ENCODE measurements at regions not wholly inside any gene's neighbourhood (a gene's known extent, or its start where the extent isn't known, plus 50 kb on each side); places are given as distances from the start of the nearest gene placed in this dataset.

- TF ChIP-seq CTCF (conservative IDR thresholded peaks at IDR 0.05; ENCODE audit: low read depth, low read length): no peak
- TF ChIP-seq MXI1 (IDR thresholded peaks at IDR 0.05; ENCODE audit: borderline replicate concordance, low read depth, low read length): no peak
- TF ChIP-seq RAD21 (IDR thresholded peaks at IDR 0.05; ENCODE audit: low read length): no peak
- no peak for TF ChIP-seq CHD1 (IDR thresholded peaks at IDR 0.05; ENCODE audit: low read depth, low read length)
- no peak for TF ChIP-seq RFX5 (IDR thresholded peaks at IDR 0.05; ENCODE audit: low read depth, low read length)
- no peak for TF ChIP-seq POLR2A (IDR thresholded peaks at IDR 0.05; ENCODE audit: low read depth, low read length)
- TF ChIP-seq FOS (IDR thresholded peaks at IDR 0.05; ENCODE audit: low read depth, low read length): no peak
- no peak for TF ChIP-seq CEBPB (IDR thresholded peaks at IDR 0.05; ENCODE audit: low read depth, low read length)
- TF ChIP-seq USF2 (IDR thresholded peaks at IDR 0.05; ENCODE audit: low read depth, low read length): no peak
- no peak for TF ChIP-seq ELK1 (IDR thresholded peaks at IDR 0.05; ENCODE audit: borderline replicate concordance, low read depth, low read length)
- TF ChIP-seq BHLHE40 (IDR thresholded peaks at IDR 0.05; ENCODE audit: low read depth, low read length): no peak
- no peak for TF ChIP-seq MAFK (IDR thresholded peaks at IDR 0.05; ENCODE audit: low read depth, low read length)
- no peak for TF ChIP-seq SMC3 (IDR thresholded peaks at IDR 0.05; ENCODE audit: low read depth, low read length)
Measured at GRCh38 chr13:83333614-83334388, 548.5 kb downstream of the SLITRK1 start.

Data from IMR-90 (cell line).